ENCODE measurements at regions not wholly inside any gene's neighbourhood (a gene's known extent, or its start where the extent isn't known, plus 50 kb on each side); places are given as distances from the start of the nearest gene placed in this dataset.

DNA sequence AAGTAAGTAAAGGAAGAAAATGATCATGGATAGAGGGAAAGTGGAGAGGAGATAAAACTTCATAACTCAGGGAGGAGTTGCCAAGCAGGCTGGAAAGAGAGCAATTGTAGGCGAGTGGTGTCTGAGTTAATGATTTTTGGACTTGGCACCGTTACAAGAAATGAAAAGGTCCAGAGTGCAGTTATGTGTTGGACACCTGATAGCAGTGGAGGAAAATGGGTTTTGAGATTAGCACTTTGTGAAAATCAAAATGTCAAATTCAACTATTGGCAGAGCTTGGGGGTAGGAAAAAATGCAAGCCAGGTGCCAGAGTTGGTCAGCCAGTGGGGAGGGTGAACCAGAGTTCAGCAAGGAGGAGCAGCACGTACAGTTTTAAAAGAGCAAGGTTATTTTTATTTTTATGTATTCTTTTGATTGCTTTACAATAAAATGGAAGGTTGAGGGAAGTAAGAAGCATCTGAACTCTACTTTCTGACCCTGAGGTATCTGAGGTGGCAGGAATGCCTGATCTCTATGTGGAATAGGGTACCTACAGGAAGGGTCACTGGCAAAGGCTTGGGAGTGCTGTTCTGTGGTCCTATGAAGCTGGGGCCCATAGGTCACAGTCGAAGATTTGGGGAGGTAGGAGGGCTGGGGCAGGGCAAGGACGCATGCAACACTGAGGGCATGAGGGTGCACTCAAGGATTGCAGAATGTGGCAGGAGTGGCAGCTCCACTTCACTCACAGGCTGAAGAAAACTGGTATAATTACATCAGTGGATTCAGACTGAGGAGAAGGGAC, 127.5 kb downstream of the CD8B2 start:
- Mint-ChIP-seq H3K4me1 (no peaks in the 10 kb centered on the region), H3K36me3 (no peaks in the 10 kb centered on the region), H3K9me3 (peaks cover 0 to 12% (median 5%) of the 10 kb centered on the region in 7 donors), H3K27me3 (ENCODE audit: low read depth in 3 of 3) (peaks cover 0 to 1% (median 0%) of the 10 kb centered on the region in 3 donors), H3K4me3 (no peak overlapping the region), H3K27ac (no peak overlapping the region)
- H3K9me3 ChIP-seq (replicated peaks in 1 of 2; ENCODE audit: control insufficient read depth in 1 of 2, insufficient read depth in 1 of 2, low read length in 2 of 2) = peaks cover 0 to 13% of the 10 kb centered on the region in 2 donors
- H3K79me2 ChIP-seq (ENCODE audit: insufficient read depth, low read length) = no peaks in the 10 kb centered on the region
- intact Hi-C loops (cut with micrococcal nuclease) = no loop called here
- no peaks in the 10 kb centered on the region for H3K4me1 ChIP-seq (ENCODE audit: control insufficient read depth in 1 of 2, insufficient read depth in 2 of 2, low read length in 2 of 2)
- DNase-seq = no peak
- H3K27me3 ChIP-seq (ENCODE audit: control insufficient read depth in 2 of 2, insufficient read depth in 2 of 2, low read length in 2 of 2) = no peaks in the 10 kb centered on the region
- no peak overlapping the region for H3K4me3 ChIP-seq (replicated peaks in 1 of 3; ENCODE audit: low read depth in 2 of 3, low read length in 3 of 3)
- H3K9ac ChIP-seq (ENCODE audit: insufficient read depth, low read length, poor library complexity, severe bottlenecking) = no peak overlapping the region
- 96% methylated on average over 5 of the region's 5 CpGs for WGBS (ENCODE audit: insufficient coverage)
- no peaks in the 10 kb centered on the region for H4K20me1 ChIP-seq (ENCODE audit: insufficient read depth, low read length)
- no peaks in the 10 kb centered on the region for H3K36me3 ChIP-seq (replicated peaks in 1 of 2; ENCODE audit: control insufficient read depth in 1 of 2, insufficient read depth in 2 of 2, low read length in 2 of 2)
- H3K4me2 ChIP-seq (replicated peaks; ENCODE audit: extremely low read depth, low read length, poor library complexity, severe bottlenecking) = no peak overlapping the region
- no peak overlapping the region for H2AFZ ChIP-seq (ENCODE audit: insufficient read depth, low read depth, low read length, poor library complexity, severe bottlenecking)
- TF ChIP-seq, protein P1, sequence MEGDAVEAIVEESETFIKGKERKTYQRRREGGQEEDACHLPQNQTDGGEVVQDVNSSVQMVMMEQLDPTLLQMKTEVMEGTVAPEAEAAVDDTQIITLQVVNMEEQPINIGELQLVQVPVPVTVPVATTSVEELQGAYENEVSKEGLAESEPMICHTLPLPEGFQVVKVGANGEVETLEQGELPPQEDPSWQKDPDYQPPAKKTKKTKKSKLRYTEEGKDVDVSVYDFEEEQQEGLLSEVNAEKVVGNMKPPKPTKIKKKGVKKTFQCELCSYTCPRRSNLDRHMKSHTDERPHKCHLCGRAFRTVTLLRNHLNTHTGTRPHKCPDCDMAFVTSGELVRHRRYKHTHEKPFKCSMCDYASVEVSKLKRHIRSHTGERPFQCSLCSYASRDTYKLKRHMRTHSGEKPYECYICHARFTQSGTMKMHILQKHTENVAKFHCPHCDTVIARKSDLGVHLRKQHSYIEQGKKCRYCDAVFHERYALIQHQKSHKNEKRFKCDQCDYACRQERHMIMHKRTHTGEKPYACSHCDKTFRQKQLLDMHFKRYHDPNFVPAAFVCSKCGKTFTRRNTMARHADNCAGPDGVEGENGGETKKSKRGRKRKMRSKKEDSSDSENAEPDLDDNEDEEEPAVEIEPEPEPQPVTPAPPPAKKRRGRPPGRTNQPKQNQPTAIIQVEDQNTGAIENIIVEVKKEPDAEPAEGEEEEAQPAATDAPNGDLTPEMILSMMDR (IDR thresholded peaks at IDR 0.05) = no peak
- H3K27ac ChIP-seq (ENCODE audit: low read depth in 1 of 2, low read length in 2 of 2) = no peak overlapping the region

DNA sequence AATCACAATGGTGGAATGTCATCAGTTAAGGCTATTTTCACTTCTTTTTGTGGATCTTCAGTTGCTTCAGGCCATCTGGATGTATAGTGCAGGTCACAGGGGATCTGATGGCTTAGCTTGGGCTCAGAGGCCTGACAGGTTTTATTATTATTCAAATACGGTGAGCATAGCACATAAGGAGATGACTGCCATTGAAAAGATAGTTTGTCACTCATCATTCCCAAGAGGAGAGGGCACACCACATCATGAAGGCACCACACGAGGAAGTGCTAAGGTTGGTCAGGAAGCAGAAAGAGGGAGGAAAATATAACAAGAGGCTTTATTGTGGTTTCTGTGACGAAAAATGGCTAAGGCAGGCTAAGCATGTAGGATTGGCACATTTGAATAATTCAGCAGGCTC, 131.4 kb downstream of the CD8B2 start:
- Histone ChIP-seq H3K9me3 (replicated peaks in 1 of 2; ENCODE audit: control insufficient read depth in 1 of 2, insufficient read depth in 1 of 2, low read length in 2 of 2) (peaks cover 0 to 6% of the 10 kb centered on the region in 2 donors), H3K4me3 (replicated peaks in 1 of 3; ENCODE audit: low read depth in 2 of 3, low read length in 3 of 3) (no peak overlapping the region), H4K20me1 (ENCODE audit: insufficient read depth, low read length) (no peaks in the 10 kb centered on the region), H3K4me1 (ENCODE audit: control insufficient read depth in 1 of 2, insufficient read depth in 2 of 2, low read length in 2 of 2) (no peaks in the 10 kb centered on the region), H2AFZ (ENCODE audit: insufficient read depth, low read depth, low read length, poor library complexity, severe bottlenecking) (no peak overlapping the region), H3K27me3 (ENCODE audit: control insufficient read depth in 2 of 2, insufficient read depth in 2 of 2, low read length in 2 of 2) (no peaks in the 10 kb centered on the region), H3K36me3 (replicated peaks in 1 of 2; ENCODE audit: control insufficient read depth in 1 of 2, insufficient read depth in 2 of 2, low read length in 2 of 2) (no peaks in the 10 kb centered on the region), H3K4me2 (replicated peaks; ENCODE audit: extremely low read depth, low read length, poor library complexity, severe bottlenecking) (no peak overlapping the region), H3K79me2 (ENCODE audit: insufficient read depth, low read length) (no peaks in the 10 kb centered on the region), H3K27ac (ENCODE audit: low read depth in 1 of 2, low read length in 2 of 2) (no peak overlapping the region), H3K9ac (ENCODE audit: insufficient read depth, low read length, poor library complexity, severe bottlenecking) (no peak overlapping the region)
- Mint-ChIP-seq H3K36me3 (no peaks in the 10 kb centered on the region), H3K4me1 (no peaks in the 10 kb centered on the region), H3K9me3 (peaks cover 0 to 3% (median 0%) of the 10 kb centered on the region in 7 donors), H3K27me3 (ENCODE audit: low read depth in 3 of 3) (no peaks in the 10 kb centered on the region), H3K4me3 (no peak overlapping the region), H3K27ac (no peak overlapping the region)
- TF ChIP-seq, protein P1 (IDR thresholded peaks at IDR 0.05) = no peak
- DNase-seq = no peak
- intact Hi-C loops (cut with micrococcal nuclease) = no loop called here
- 78% methylated on average over 3 of the region's 3 CpGs for WGBS (ENCODE audit: insufficient coverage)
